Bronchial epithelial cell (primary cell): ENCODE measurements at regions not wholly inside any gene's neighbourhood (a gene's known extent, or its start where the extent isn't known, plus 50 kb on each side); places are given as distances from the start of the nearest gene placed in this dataset.

Source experiments
- DNase-seq: peaks from one replicate; pipeline ENCODE4 v3.0.0-alpha.2; 2010; ENCODE audit warnings: low read depth
- FAIRE-seq: peaks from 2 replicates; lab custom pipeline; 2011; peaks lifted over from hg19 to GRCh38; lab: Jason Lieb, UNC
- H3K27me3 ChIP-seq: 2 replicates; pipeline ENCODE4 v1.5.1; 2011; ENCODE audit warnings: low read length; ENCODE audit not compliant: control insufficient read depth, insufficient read depth
- H3K36me3 ChIP-seq: 2 replicates; pipeline ENCODE4 v1.5.1; 2011; ENCODE audit warnings: low read length; ENCODE audit not compliant: control insufficient read depth, insufficient read depth
- H3K4me3 ChIP-seq: 2 replicates; pipeline ENCODE4 v1.5.1; 2011; ENCODE audit warnings: mild to moderate bottlenecking, low read depth, low read length, control low read depth
- CTCF ChIP-seq: IDR thresholded peaks from 2 replicates; pipeline ENCODE4 v1.5.1; 2011; ENCODE audit warnings: mild to moderate bottlenecking, moderate library complexity, low read length, control low read depth, inconsistent platforms; ENCODE audit not compliant: insufficient read depth, severe bottlenecking

- DNase-seq (peak; percentile 85), FAIRE-seq (no peak)
- Histone ChIP-seq H3K4me3 (no peak overlapping the region), H3K36me3 (no peaks in the 10 kb centered on the region), H3K27me3 (no peaks in the 10 kb centered on the region)
- TF ChIP-seq CTCF: no peak
Measured at GRCh38 chr13:72104656-72105180, 237.7 kb upstream of the DACH1 start.

GRCh38 chr13:72101768-72102400 lies 234.9 kb upstream of the DACH1 start:
- H3K27me3 ChIP-seq: no peaks in the 10 kb centered on the region
- no peaks in the 10 kb centered on the region for H3K36me3 ChIP-seq
- TF ChIP-seq CTCF: no peak
- DNase-seq (no peak), FAIRE-seq (no peak)
- H3K4me3 ChIP-seq: no peak overlapping the region

GRCh38 chr13:72100339-72100738 lies 233.3 kb upstream of the DACH1 start:
- Histone ChIP-seq H3K36me3 (no peaks in the 10 kb centered on the region), H3K27me3 (no peaks in the 10 kb centered on the region), H3K4me3 (no peak overlapping the region)
- no peak for DNase-seq
- no peak for FAIRE-seq
- TF ChIP-seq CTCF: no peak

- Histone ChIP-seq H3K27me3 (no peaks in the 10 kb centered on the region), H3K36me3 (no peaks in the 10 kb centered on the region), H3K4me3 (no peak overlapping the region)
- FAIRE-seq (no peak), DNase-seq (peak; percentile 83)
- TF ChIP-seq CTCF: no peak
Measured at GRCh38 chr13:72097568-72097967, 230.6 kb upstream of the DACH1 start.

GRCh38 chr13:72093262-72093661 lies 226.3 kb upstream of the DACH1 start:
- DNase-seq (no peak), FAIRE-seq (no peak)
- no peaks in the 10 kb centered on the region for H3K27me3 ChIP-seq
- TF ChIP-seq CTCF: no peak
- H3K4me3 ChIP-seq: no peak overlapping the region
- H3K36me3 ChIP-seq: no peaks in the 10 kb centered on the region

- FAIRE-seq (no peak), DNase-seq (no peak)
- no peaks in the 10 kb centered on the region for H3K27me3 ChIP-seq
- no peak overlapping the region for H3K4me3 ChIP-seq
- no peaks in the 10 kb centered on the region for H3K36me3 ChIP-seq
- TF ChIP-seq CTCF: no peak
Measured at GRCh38 chr13:72074663-72075062, 207.7 kb upstream of the DACH1 start.
